Neural cell (in vitro differentiated cells): ENCODE measurements at regions not wholly inside any gene's neighbourhood (a gene's known extent, or its start where the extent isn't known, plus 50 kb on each side); places are given as distances from the start of the nearest gene placed in this dataset.

Experiments
- CTCF ChIP-seq: fragments of 450-650 bp; IDR thresholded peaks from 2 replicates; pipeline ENCODE4 v1.5.1; 2014; ENCODE audit warnings: antibody characterized with exemption, mild to moderate bottlenecking, moderate library complexity; ENCODE audit not compliant: poor library complexity, severe bottlenecking
- EP300 ChIP-seq: fragments of 450-650 bp; conservative IDR thresholded peaks from 2 replicates; pipeline ENCODE4 v1.6.1; 2014; ENCODE audit warnings: antibody characterized with exemption, mild to moderate bottlenecking, moderate library complexity; ENCODE audit not compliant: poor library complexity, severe bottlenecking
- MXI1 ChIP-seq: fragments of 450-650 bp; conservative IDR thresholded peaks from 2 replicates; pipeline ENCODE4 v1.6.1; 2014; ENCODE audit warnings: antibody characterized with exemption, mild to moderate bottlenecking; ENCODE audit not compliant: poor library complexity, severe bottlenecking
- RAD21 ChIP-seq: fragments of 450-650 bp; conservative IDR thresholded peaks from 2 replicates; pipeline ENCODE4 v1.6.1; 2014; ENCODE audit warnings: antibody characterized with exemption, mild to moderate bottlenecking, moderate library complexity
- REST ChIP-seq: IDR thresholded peaks from 2 replicates; pipeline ENCODE4 v1.6.1; 2012; ENCODE audit warnings: borderline replicate concordance
- TAF1 ChIP-seq: IDR thresholded peaks from 2 replicates; pipeline ENCODE4 v1.6.1; 2012; ENCODE audit warnings: low read depth

DNA sequence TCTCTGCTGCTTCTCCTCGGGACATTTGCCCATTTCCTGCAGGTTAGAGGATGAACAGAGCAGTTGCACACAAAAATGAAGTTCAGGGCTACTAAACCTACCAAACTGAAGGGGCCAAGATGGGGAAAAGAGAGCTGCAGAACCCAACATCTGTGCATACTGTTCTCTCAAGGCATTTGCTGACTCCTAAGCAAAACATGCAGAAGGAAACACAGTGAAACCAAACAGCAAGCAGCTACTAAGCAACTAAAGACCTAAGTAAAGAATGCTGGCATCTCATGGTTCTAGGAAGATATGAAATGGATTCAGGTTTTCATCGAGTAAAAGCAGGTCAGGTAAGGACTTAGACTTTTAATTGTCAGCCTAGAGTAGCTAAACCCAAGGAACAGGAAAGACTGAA lies 111.9 kb upstream of the SYT4 start:
- TF ChIP-seq CTCF (no peak), TAF1 (no peak), RAD21 (no peak), EP300 (no peak), REST (no peak), MXI1 (no peak)
